ENCODE measurements at regions not wholly inside any gene's neighbourhood (a gene's known extent, or its start where the extent isn't known, plus 50 kb on each side); places are given as distances from the start of the nearest gene placed in this dataset.

DNA sequence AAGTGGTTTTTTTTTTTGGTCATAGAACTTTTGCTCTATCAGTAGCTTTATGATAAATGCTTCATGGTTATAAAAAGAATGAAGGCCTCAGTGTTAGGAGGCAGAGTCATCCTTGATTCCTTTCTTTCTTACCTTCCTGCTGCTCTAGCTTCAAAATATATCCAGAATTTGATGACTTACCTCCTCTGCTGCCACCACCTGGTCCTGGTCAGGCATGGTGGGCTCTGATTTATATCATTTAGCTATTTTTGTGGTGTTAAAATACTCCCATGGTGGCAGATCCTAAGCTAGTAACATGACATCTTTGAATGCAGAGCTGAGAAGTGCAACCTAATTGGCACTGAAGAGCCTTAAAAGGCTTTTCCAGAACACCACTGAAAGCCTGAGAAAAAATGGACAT lies 508.8 kb upstream of the CDH8 start:
- no peak for DNase-seq
- no peak overlapping the region for H3K4me3 ChIP-seq
- H3K9me3 ChIP-seq: no peaks in the 10 kb centered on the region
- no peaks in the 10 kb centered on the region for H3K36me3 ChIP-seq
- no peak for TF ChIP-seq POLR2A (IDR thresholded peaks at IDR 0.05)
- TF ChIP-seq, protein P1, sequence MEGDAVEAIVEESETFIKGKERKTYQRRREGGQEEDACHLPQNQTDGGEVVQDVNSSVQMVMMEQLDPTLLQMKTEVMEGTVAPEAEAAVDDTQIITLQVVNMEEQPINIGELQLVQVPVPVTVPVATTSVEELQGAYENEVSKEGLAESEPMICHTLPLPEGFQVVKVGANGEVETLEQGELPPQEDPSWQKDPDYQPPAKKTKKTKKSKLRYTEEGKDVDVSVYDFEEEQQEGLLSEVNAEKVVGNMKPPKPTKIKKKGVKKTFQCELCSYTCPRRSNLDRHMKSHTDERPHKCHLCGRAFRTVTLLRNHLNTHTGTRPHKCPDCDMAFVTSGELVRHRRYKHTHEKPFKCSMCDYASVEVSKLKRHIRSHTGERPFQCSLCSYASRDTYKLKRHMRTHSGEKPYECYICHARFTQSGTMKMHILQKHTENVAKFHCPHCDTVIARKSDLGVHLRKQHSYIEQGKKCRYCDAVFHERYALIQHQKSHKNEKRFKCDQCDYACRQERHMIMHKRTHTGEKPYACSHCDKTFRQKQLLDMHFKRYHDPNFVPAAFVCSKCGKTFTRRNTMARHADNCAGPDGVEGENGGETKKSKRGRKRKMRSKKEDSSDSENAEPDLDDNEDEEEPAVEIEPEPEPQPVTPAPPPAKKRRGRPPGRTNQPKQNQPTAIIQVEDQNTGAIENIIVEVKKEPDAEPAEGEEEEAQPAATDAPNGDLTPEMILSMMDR (IDR thresholded peaks at IDR 0.05): no peak
- H3K4me1 ChIP-seq: no peaks in the 10 kb centered on the region
- H3K27ac ChIP-seq: no peak overlapping the region
- no peaks in the 10 kb centered on the region for H3K27me3 ChIP-seq

DNA sequence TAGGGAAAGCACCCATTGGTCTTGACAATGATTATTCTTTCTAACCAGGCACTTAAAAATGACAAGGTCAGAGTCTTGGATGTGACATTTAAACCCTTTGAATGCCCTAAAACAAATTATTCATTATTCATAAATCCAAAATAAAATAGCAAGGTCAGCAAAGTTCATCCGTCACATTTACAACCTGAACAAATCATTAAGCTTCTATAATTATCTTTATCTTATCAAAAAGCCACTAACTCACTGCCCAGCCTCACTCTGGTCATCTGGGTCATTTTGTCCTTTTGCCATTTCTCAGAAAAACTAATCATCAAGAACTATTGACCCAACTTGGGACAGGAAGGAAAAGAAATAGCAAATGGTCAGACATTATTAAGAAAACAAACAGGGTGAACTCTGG lies 507.3 kb upstream of the CDH8 start:
- Histone ChIP-seq H3K36me3 (no peaks in the 10 kb centered on the region), H3K27ac (no peak overlapping the region), H3K27me3 (no peaks in the 10 kb centered on the region), H3K4me3 (no peak overlapping the region), H3K4me1 (no peaks in the 10 kb centered on the region), H3K9me3 (no peaks in the 10 kb centered on the region)
- TF ChIP-seq POLR2A (IDR thresholded peaks at IDR 0.05): no peak
- TF ChIP-seq, protein P1 (IDR thresholded peaks at IDR 0.05): no peak
- DNase-seq: no peak

DNA sequence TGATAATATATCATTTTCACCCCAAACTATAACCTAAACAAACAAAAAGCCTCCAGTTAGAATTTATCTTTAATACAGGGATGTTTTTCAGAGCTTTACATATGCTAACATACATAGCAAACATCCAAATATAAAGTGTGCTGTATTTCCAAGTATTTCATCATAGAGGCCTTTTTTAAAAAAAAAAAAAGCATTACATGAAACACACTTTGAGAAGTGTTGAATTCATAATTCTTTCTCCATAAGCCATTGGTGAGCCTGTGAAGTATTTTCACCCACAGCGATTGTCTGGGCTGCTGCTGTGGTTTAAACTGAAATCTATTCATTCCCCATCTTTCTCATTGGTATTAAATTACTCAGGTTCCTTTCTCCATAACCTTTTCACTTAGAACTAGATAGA lies 503.4 kb upstream of the CDH8 start:
- no peak for DNase-seq
- Histone ChIP-seq H3K36me3 (no peaks in the 10 kb centered on the region), H3K27me3 (no peaks in the 10 kb centered on the region), H3K9me3 (no peaks in the 10 kb centered on the region), H3K4me1 (no peaks in the 10 kb centered on the region), H3K4me3 (no peak overlapping the region), H3K27ac (no peak overlapping the region)
- no peak for TF ChIP-seq POLR2A (IDR thresholded peaks at IDR 0.05)
- TF ChIP-seq, protein P1 (IDR thresholded peaks at IDR 0.05): no peak

DNA sequence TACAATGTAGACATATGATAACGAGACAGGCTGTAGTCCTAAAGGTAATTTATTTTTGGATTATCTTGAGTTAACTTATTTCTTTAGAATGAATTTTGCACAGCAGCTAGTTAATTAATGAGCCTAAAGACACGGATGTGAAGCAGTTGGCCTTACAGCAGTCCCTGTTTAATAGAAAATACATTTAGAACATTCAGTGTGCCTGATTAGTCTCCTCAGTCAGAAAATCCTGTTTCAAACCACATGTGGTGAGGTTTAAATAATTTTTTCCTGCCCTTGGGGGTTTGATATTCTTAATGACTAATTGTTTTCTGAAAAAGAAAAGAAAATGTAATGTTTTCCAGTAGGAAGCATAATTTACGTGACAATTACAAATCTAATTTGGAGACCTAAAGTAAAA lies 494.2 kb upstream of the CDH8 start:
- TF ChIP-seq, protein P1 (IDR thresholded peaks at IDR 0.05): no peak
- TF ChIP-seq POLR2A (IDR thresholded peaks at IDR 0.05): no peak
- H3K4me3 ChIP-seq: no peak overlapping the region
- DNase-seq: no peak
- H3K36me3 ChIP-seq: no peaks in the 10 kb centered on the region
- H3K4me1 ChIP-seq: no peaks in the 10 kb centered on the region
- no peaks in the 10 kb centered on the region for H3K9me3 ChIP-seq
- H3K27me3 ChIP-seq: no peaks in the 10 kb centered on the region
- H3K27ac ChIP-seq: no peak overlapping the region

DNA sequence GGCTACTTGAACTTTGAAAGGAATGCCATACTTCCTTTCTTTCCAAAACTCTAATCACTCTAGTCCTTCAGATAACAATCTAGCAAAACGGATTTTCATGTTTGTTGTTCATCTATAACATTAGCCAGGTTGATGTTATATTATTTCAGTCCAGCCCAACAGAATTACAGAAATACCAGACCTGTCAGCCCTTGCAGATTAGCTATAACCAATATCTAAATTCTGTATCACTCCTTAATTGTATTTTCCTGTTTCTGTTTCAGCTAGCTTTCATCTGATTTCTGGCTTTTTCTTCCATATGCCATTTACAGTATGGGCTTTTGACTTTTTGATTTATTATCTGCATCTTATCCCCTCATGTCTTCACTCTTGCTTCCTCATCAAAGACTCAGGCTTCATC lies 479.8 kb upstream of the CDH8 start:
- no peaks in the 10 kb centered on the region for H3K36me3 ChIP-seq
- no peaks in the 10 kb centered on the region for H3K27me3 ChIP-seq
- no peak overlapping the region for H3K4me3 ChIP-seq
- H3K4me1 ChIP-seq: no peaks in the 10 kb centered on the region
- no peak for TF ChIP-seq POLR2A (IDR thresholded peaks at IDR 0.05)
- TF ChIP-seq, protein P1 (IDR thresholded peaks at IDR 0.05): no peak
- H3K9me3 ChIP-seq: no peaks in the 10 kb centered on the region
- DNase-seq: no peak
- H3K27ac ChIP-seq: no peak overlapping the region

DNA sequence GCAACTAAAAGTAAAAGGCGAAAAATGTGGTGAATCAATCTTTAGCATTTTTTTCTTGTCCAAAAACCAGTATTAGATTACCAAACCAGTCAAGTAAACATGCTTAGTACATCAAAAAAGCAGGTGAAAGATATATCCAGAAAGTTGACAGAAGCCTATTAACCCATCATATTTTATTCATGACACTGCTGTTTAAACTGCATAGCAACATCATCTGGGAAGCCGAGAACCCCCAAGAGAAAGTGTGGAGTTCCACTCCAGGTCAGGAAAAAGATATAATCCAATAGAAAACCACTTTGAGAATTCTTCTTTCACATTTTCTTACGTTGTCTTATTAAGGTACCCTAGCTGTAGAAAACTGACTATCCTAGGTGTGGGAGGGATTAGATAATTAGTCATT lies 466.8 kb upstream of the CDH8 start:
- no peak overlapping the region for H3K27ac ChIP-seq
- no peaks in the 10 kb centered on the region for H3K4me1 ChIP-seq
- TF ChIP-seq POLR2A (IDR thresholded peaks at IDR 0.05): no peak
- TF ChIP-seq, protein P1 (IDR thresholded peaks at IDR 0.05): no peak
- no peaks in the 10 kb centered on the region for H3K36me3 ChIP-seq
- no peaks in the 10 kb centered on the region for H3K27me3 ChIP-seq
- H3K9me3 ChIP-seq: no peaks in the 10 kb centered on the region
- no peak overlapping the region for H3K4me3 ChIP-seq
- no peak for DNase-seq
